K562 (cell line): ENCODE measurements at regions not wholly inside any gene's neighbourhood (a gene's known extent, or its start where the extent isn't known, plus 50 kb on each side); places are given as distances from the start of the nearest gene placed in this dataset.

Experiments used
- CBX2 ChIP-seq: fragments of 200-600 bp; sonication (generic); IDR thresholded peaks from one replicate; pipeline ENCODE4 v1.6.1; 2012; ENCODE audit warnings: mild to moderate bottlenecking, low read length, inconsistent platforms; ENCODE audit not compliant: insufficient read depth, poor library complexity, severe bottlenecking
- ELF1 ChIP-seq: fragments of 200-800 bp; sonication (Bioruptor generic); IDR thresholded peaks from 2 replicates; pipeline ENCODE4 v1.6.1; 2016; ENCODE audit warnings: missing genetic modification characterization, missing compliant biosample characterization
- HLTF ChIP-seq: fragments of 450-650 bp; IDR thresholded peaks from 2 replicates; pipeline ENCODE4 v1.6.1; 2016
- MAZ ChIP-seq, 2 experiments: fragments of 450-650 bp in 1 of 2; sonication (generic) in 1 of 2; formaldehyde crosslinking; IDR thresholded peaks in 1 of 2; conservative IDR thresholded peaks in 1 of 2; 2 replicates each; pipeline versions ENCODE4 v1.4.0 to v1.5.0; 2020; ENCODE audit warnings: mild to moderate bottlenecking in 1 of 2, missing genetic modification reagents in 1 of 2
- NFIC ChIP-seq: fragments of 450-650 bp; IDR thresholded peaks from 2 replicates; pipeline ENCODE4 v1.6.1; 2017; ENCODE audit warnings: mild to moderate bottlenecking, inconsistent platforms
- PHF8 ChIP-seq: fragments of 200-600 bp; sonication (generic); IDR thresholded peaks from 2 replicates; pipeline ENCODE4 v1.6.1; 2012; ENCODE audit warnings: mixed run types, mild to moderate bottlenecking, inconsistent platforms, low read length, moderate library complexity, borderline replicate concordance
- POLR2A ChIP-seq: fragments of 450-650 bp; conservative IDR thresholded peaks from 2 replicates; pipeline ENCODE4 v1.6.1; 2016
- TCF3 ChIP-seq: sonication (generic); formaldehyde crosslinking; IDR thresholded peaks from 2 replicates; pipeline ENCODE4 v1.4.0; 2020; ENCODE audit warnings: mild to moderate bottlenecking, missing genetic modification reagents
- ZNF134 ChIP-seq: fragments of 250-450 bp; sonication (Bioruptor Pico); conservative IDR thresholded peaks from 2 replicates; pipeline ENCODE4 v1.4.0; 2020
- ZNF551 ChIP-seq: fragments of 250-450 bp; sonication (Bioruptor Pico); IDR thresholded peaks from 2 replicates; pipeline ENCODE4 v1.5.0; 2021; ENCODE audit warnings: mild to moderate bottlenecking, moderate library complexity

- TF ChIP-seq ZNF551 (CRISPR knock-in tag) (no peak), TCF3 (CRISPR knock-in tag) (no peak), ELF1 (no peak), ZNF134 (CRISPR knock-in tag) (no peak), MAZ (CRISPR knock-in tag; conservative IDR thresholded peaks at IDR 0.05 in 1 of 2, IDR thresholded peaks at IDR 0.05 in 1 of 2) (no peak), CBX2 (no peak), POLR2A (no peak), PHF8 (no peak), HLTF (no peak), NFIC (no peak)
Measured at GRCh38 chr3:4162096-4162495, 141.1 kb upstream of the SETMAR start.
